ENCODE measurements at regions not wholly inside any gene's neighbourhood (a gene's known extent, or its start where the extent isn't known, plus 50 kb on each side); places are given as distances from the start of the nearest gene placed in this dataset.

- Histone ChIP-seq H3K9me3 (ENCODE audit: control extremely low read depth in 1 of 3, control insufficient read depth in 2 of 3, insufficient read depth in 1 of 3, low read length in 2 of 3) (no peaks in the 10 kb centered on the region), H2AFZ (ENCODE audit: insufficient read depth, low read depth, low read length, poor library complexity, severe bottlenecking) (no peak overlapping the region), H3K27me3 (replicated peaks in 1 of 4; ENCODE audit: control extremely low read depth in 1 of 4, control insufficient read depth in 3 of 4, insufficient read depth in 4 of 4, low read length in 3 of 4) (no peaks in the 10 kb centered on the region), H3K4me3 (ENCODE audit: control extremely low read depth in 1 of 5, extremely low read depth in 1 of 5, insufficient read depth in 1 of 5, low read depth in 2 of 5, low read length in 4 of 5) (no peak overlapping the region), H4K20me1 (ENCODE audit: control insufficient read depth, insufficient read depth, low read length, poor library complexity, severe bottlenecking) (no peaks in the 10 kb centered on the region), H3K79me2 (ENCODE audit: control insufficient read depth, insufficient read depth, low read length) (no peaks in the 10 kb centered on the region), H3K9ac (ENCODE audit: low read length) (no peak overlapping the region), H3K4me1 (ENCODE audit: control insufficient read depth in 2 of 2, insufficient read depth in 2 of 2, low read length in 2 of 2) (no peaks in the 10 kb centered on the region), H3K36me3 (replicated peaks in 1 of 2; ENCODE audit: control extremely low read depth in 1 of 2, control insufficient read depth in 1 of 2, extremely low read depth in 1 of 2, insufficient read depth in 2 of 2, low read length in 1 of 2) (no peaks in the 10 kb centered on the region), H3K27ac (ENCODE audit: low read length in 2 of 2) (no peak overlapping the region), H3K4me2 (replicated peaks; ENCODE audit: low read depth, low read length, poor library complexity, severe bottlenecking) (no peak overlapping the region)
- DNase-seq = no peak
- H3K27ac Mint-ChIP-seq = no peak overlapping the region
- intact Hi-C loops (cut with micrococcal nuclease) = no loop called here
- POLR2A ChIA-PET = no interaction called here
- H3K4me3 Mint-ChIP-seq = no peak overlapping the region
- no peak for ATAC-seq (ENCODE audit: low read depth)
- 43% methylated on average over 2 of the region's 2 CpGs for WGBS (ENCODE audit: insufficient coverage)
- H3K27me3 Mint-ChIP-seq = peaks cover 31% of the 10 kb centered on the region
- H3K9me3 Mint-ChIP-seq (ENCODE audit: insufficient read depth) = no peaks in the 10 kb centered on the region
- TF ChIP-seq CTCF (IDR thresholded peaks at IDR 0.05) (no peak), EZH2 (IDR thresholded peaks at IDR 0.05; ENCODE audit: borderline replicate concordance, insufficient read depth, low read depth, low read length, poor library complexity, severe bottlenecking) (no peak)
- CTCF ChIA-PET = no interaction called here
- no peaks in the 10 kb centered on the region for H3K4me1 Mint-ChIP-seq
Observed at GRCh38 chr2:63665091-63665490, 76.3 kb downstream of the MDH1 start.

- Mint-ChIP-seq H3K4me3 (no peak overlapping the region), H3K27ac (no peak overlapping the region), H3K27me3 (peaks cover 37% of the 10 kb centered on the region), H3K4me1 (no peaks in the 10 kb centered on the region), H3K9me3 (ENCODE audit: insufficient read depth) (no peaks in the 10 kb centered on the region)
- no CpG with 5 or more reads among the region's 2 CpGs for WGBS (ENCODE audit: insufficient coverage)
- H3K9ac ChIP-seq (ENCODE audit: low read length) = no peak overlapping the region
- H3K36me3 ChIP-seq (replicated peaks in 1 of 2; ENCODE audit: control extremely low read depth in 1 of 2, control insufficient read depth in 1 of 2, extremely low read depth in 1 of 2, insufficient read depth in 2 of 2, low read length in 1 of 2) = no peaks in the 10 kb centered on the region
- H2AFZ ChIP-seq (ENCODE audit: insufficient read depth, low read depth, low read length, poor library complexity, severe bottlenecking) = no peak overlapping the region
- no peak overlapping the region for H3K4me2 ChIP-seq (replicated peaks; ENCODE audit: low read depth, low read length, poor library complexity, severe bottlenecking)
- no peak for ATAC-seq (ENCODE audit: low read depth)
- intact Hi-C loops (cut with micrococcal nuclease) = no loop called here
- H3K79me2 ChIP-seq (ENCODE audit: control insufficient read depth, insufficient read depth, low read length) = no peaks in the 10 kb centered on the region
- POLR2A ChIA-PET = no interaction called here
- no peaks in the 10 kb centered on the region for H4K20me1 ChIP-seq (ENCODE audit: control insufficient read depth, insufficient read depth, low read length, poor library complexity, severe bottlenecking)
- no peaks in the 10 kb centered on the region for H3K9me3 ChIP-seq (ENCODE audit: control extremely low read depth in 1 of 3, control insufficient read depth in 2 of 3, insufficient read depth in 1 of 3, low read length in 2 of 3)
- H3K27ac ChIP-seq (ENCODE audit: low read length in 2 of 2) = no peak overlapping the region
- H3K27me3 ChIP-seq (replicated peaks in 1 of 4; ENCODE audit: control extremely low read depth in 1 of 4, control insufficient read depth in 3 of 4, insufficient read depth in 4 of 4, low read length in 3 of 4) = no peaks in the 10 kb centered on the region
- H3K4me1 ChIP-seq (ENCODE audit: control insufficient read depth in 2 of 2, insufficient read depth in 2 of 2, low read length in 2 of 2) = no peaks in the 10 kb centered on the region
- TF ChIP-seq CTCF (IDR thresholded peaks at IDR 0.05) (no peak), EZH2 (IDR thresholded peaks at IDR 0.05; ENCODE audit: borderline replicate concordance, insufficient read depth, low read depth, low read length, poor library complexity, severe bottlenecking) (no peak)
- H3K4me3 ChIP-seq (ENCODE audit: control extremely low read depth in 1 of 5, extremely low read depth in 1 of 5, insufficient read depth in 1 of 5, low read depth in 2 of 5, low read length in 4 of 5) = no peak overlapping the region
- CTCF ChIA-PET = no interaction called here
- DNase-seq = no peak
Observed at GRCh38 chr2:63665846-63666475, 77.2 kb downstream of the MDH1 start.

Data from B cell (primary cell).